ENCODE measurements at regions not wholly inside any gene's neighbourhood (a gene's known extent, or its start where the extent isn't known, plus 50 kb on each side); places are given as distances from the start of the nearest gene placed in this dataset.

GRCh38 chr2:151052850-151053660 lies 208.6 kb downstream of the RBM43 start:
- no peak overlapping the region for H3K27ac ChIP-seq
- DNase-seq, result no peak
- TF ChIP-seq CTCF (IDR thresholded peaks at IDR 0.05) (no peak), POLR2A (IDR thresholded peaks at IDR 0.05) (no peak)
- no peak overlapping the region for H3K4me3 ChIP-seq
- no peaks in the 10 kb centered on the region for H3K36me3 ChIP-seq
- H3K9me3 ChIP-seq, result no peaks in the 10 kb centered on the region
- no peaks in the 10 kb centered on the region for H3K27me3 ChIP-seq
- no peaks in the 10 kb centered on the region for H3K4me1 ChIP-seq

- peak in 1 of 3 donors; percentile 57 for DNase-seq
- no peaks in the 10 kb centered on the region for H3K9me3 ChIP-seq
- no peak overlapping the region for H3K4me3 ChIP-seq
- H3K4me1 ChIP-seq, result no peaks in the 10 kb centered on the region
- peak in 5 of 6 experiments; percentile 58 to 77 (median 62) for TF ChIP-seq CTCF (IDR thresholded peaks at IDR 0.05)
- TF ChIP-seq POLR2A (IDR thresholded peaks at IDR 0.05), result no peak
- no peaks in the 10 kb centered on the region for H3K27me3 ChIP-seq
- H3K36me3 ChIP-seq, result no peaks in the 10 kb centered on the region
- H3K27ac ChIP-seq, result no peak overlapping the region
These were observed 210.0 kb downstream of the RBM43 start for GRCh38 chr2:151051574-151052220.

- Histone ChIP-seq H3K4me3 (no peak overlapping the region), H3K27ac (no peak overlapping the region), H3K9me3 (no peaks in the 10 kb centered on the region), H3K36me3 (no peaks in the 10 kb centered on the region), H3K27me3 (no peaks in the 10 kb centered on the region), H3K4me1 (no peaks in the 10 kb centered on the region)
- TF ChIP-seq CTCF (IDR thresholded peaks at IDR 0.05), result no peak
- no peak for DNase-seq
These were observed 211.9 kb downstream of the RBM43 start for GRCh38 chr2:151049746-151050145.

- H3K4me1 ChIP-seq, result no peaks in the 10 kb centered on the region
- no peak overlapping the region for H3K4me3 ChIP-seq
- no peaks in the 10 kb centered on the region for H3K27me3 ChIP-seq
- H3K36me3 ChIP-seq, result no peaks in the 10 kb centered on the region
- no peak overlapping the region for H3K27ac ChIP-seq
- no peaks in the 10 kb centered on the region for H3K9me3 ChIP-seq
- no peak for DNase-seq
- TF ChIP-seq POLR2A (IDR thresholded peaks at IDR 0.05), result no peak
- TF ChIP-seq CTCF (IDR thresholded peaks at IDR 0.05), result no peak
These were observed 213.2 kb downstream of the RBM43 start for GRCh38 chr2:151048331-151049054.

- Histone ChIP-seq H3K4me3 (no peak overlapping the region), H3K4me1 (no peaks in the 10 kb centered on the region), H3K36me3 (no peaks in the 10 kb centered on the region), H3K27me3 (no peaks in the 10 kb centered on the region), H3K9me3 (no peaks in the 10 kb centered on the region), H3K27ac (no peak overlapping the region)
- no peak for DNase-seq
- TF ChIP-seq POLR2A (IDR thresholded peaks at IDR 0.05) (no peak), CTCF (IDR thresholded peaks at IDR 0.05) (no peak)
These were observed 218.2 kb downstream of the RBM43 start for GRCh38 chr2:151043484-151043883.
